ENCODE measurements at regions not wholly inside any gene's neighbourhood (a gene's known extent, or its start where the extent isn't known, plus 50 kb on each side); places are given as distances from the start of the nearest gene placed in this dataset.

GRCh38 chr2:18265614-18266586 lies 294.6 kb downstream of the RDH14 start:
- no peak overlapping the region for H4K5ac ChIP-seq (ENCODE audit: low read length)
- no peak overlapping the region for H3K9ac ChIP-seq (ENCODE audit: low read length)
- DNase-seq = peak; percentile 14
- no peak overlapping the region for H3K4me3 ChIP-seq (ENCODE audit: low read length)
- no peaks in the 10 kb centered on the region for H3K27me3 ChIP-seq (ENCODE audit: insufficient read depth, low read length, poor library complexity)
- no peak overlapping the region for H2AK5ac ChIP-seq (ENCODE audit: low read length)
- no peak overlapping the region for H3K18ac ChIP-seq (ENCODE audit: low read length)
- no peak overlapping the region for H2BK15ac ChIP-seq (replicated peaks; ENCODE audit: low read depth)
- H3K23ac ChIP-seq (ENCODE audit: low read length) = no peak overlapping the region
- no peak overlapping the region for H3K56ac ChIP-seq (ENCODE audit: low read length)
- no CpG with 5 or more reads among the region's 7 CpGs for WGBS (ENCODE audit: extremely low coverage, insufficient coverage, low lambda C conversion rate)
- no peak overlapping the region for H3K4me2 ChIP-seq (ENCODE audit: low read length)
- H2BK120ac ChIP-seq (ENCODE audit: low read depth, low read length) = no peak overlapping the region
- H4K8ac ChIP-seq (ENCODE audit: low read depth, low read length) = no peak overlapping the region
- no peak overlapping the region for H2BK5ac ChIP-seq (ENCODE audit: low read length)
- H3K79me1 ChIP-seq (ENCODE audit: low read length) = no peaks in the 10 kb centered on the region
- H3K79me2 ChIP-seq (ENCODE audit: control insufficient read depth, insufficient read depth, low read length) = no peaks in the 10 kb centered on the region
- H3K27ac ChIP-seq (ENCODE audit: low read depth, low read length) = no peak overlapping the region
- no peaks in the 10 kb centered on the region for H3K36me3 ChIP-seq (ENCODE audit: control insufficient read depth, insufficient read depth, low read length)
- no peak overlapping the region for H3K4ac ChIP-seq (ENCODE audit: low read depth, low read length)
- no peaks in the 10 kb centered on the region for H3K4me1 ChIP-seq (ENCODE audit: control insufficient read depth, low read depth, low read length)

GRCh38 chr2:18262601-18263000 lies 297.9 kb downstream of the RDH14 start:
- Histone ChIP-seq H2BK15ac (replicated peaks; ENCODE audit: low read depth) (no peak overlapping the region), H4K8ac (ENCODE audit: low read depth, low read length) (no peak overlapping the region), H3K4ac (ENCODE audit: low read depth, low read length) (no peak overlapping the region), H3K56ac (ENCODE audit: low read length) (no peak overlapping the region), H3K18ac (ENCODE audit: low read length) (no peak overlapping the region), H2AK5ac (ENCODE audit: low read length) (no peak overlapping the region), H3K79me2 (ENCODE audit: control insufficient read depth, insufficient read depth, low read length) (no peaks in the 10 kb centered on the region), H3K4me2 (ENCODE audit: low read length) (no peak overlapping the region), H3K4me1 (ENCODE audit: control insufficient read depth, low read depth, low read length) (no peaks in the 10 kb centered on the region), H3K27ac (ENCODE audit: low read depth, low read length) (no peak overlapping the region), H3K9ac (ENCODE audit: low read length) (no peak overlapping the region), H4K5ac (ENCODE audit: low read length) (no peak overlapping the region), H2BK5ac (ENCODE audit: low read length) (no peak overlapping the region), H2BK120ac (ENCODE audit: low read depth, low read length) (no peak overlapping the region), H3K36me3 (ENCODE audit: control insufficient read depth, insufficient read depth, low read length) (no peaks in the 10 kb centered on the region), H3K23ac (ENCODE audit: low read length) (no peak overlapping the region), H3K4me3 (ENCODE audit: low read length) (no peak overlapping the region), H3K27me3 (ENCODE audit: insufficient read depth, low read length, poor library complexity) (no peaks in the 10 kb centered on the region), H3K79me1 (ENCODE audit: low read length) (no peaks in the 10 kb centered on the region)
- no peak for DNase-seq
- WGBS (ENCODE audit: extremely low coverage, insufficient coverage, low lambda C conversion rate) = no CpG with 5 or more reads among the region's 4 CpGs

GRCh38 chr2:18253686-18254197 lies 306.7 kb downstream of the RDH14 start:
- Histone ChIP-seq H3K23ac (ENCODE audit: low read length) (no peak overlapping the region), H2BK15ac (replicated peaks; ENCODE audit: low read depth) (no peak overlapping the region), H2AK5ac (ENCODE audit: low read length) (no peak overlapping the region), H3K4me1 (ENCODE audit: control insufficient read depth, low read depth, low read length) (no peaks in the 10 kb centered on the region), H3K4ac (ENCODE audit: low read depth, low read length) (no peak overlapping the region), H4K5ac (ENCODE audit: low read length) (no peak overlapping the region), H3K27me3 (ENCODE audit: insufficient read depth, low read length, poor library complexity) (no peaks in the 10 kb centered on the region), H2BK120ac (ENCODE audit: low read depth, low read length) (no peak overlapping the region), H3K36me3 (ENCODE audit: control insufficient read depth, insufficient read depth, low read length) (no peaks in the 10 kb centered on the region), H3K79me1 (ENCODE audit: low read length) (no peaks in the 10 kb centered on the region), H3K4me3 (ENCODE audit: low read length) (no peak overlapping the region), H4K8ac (ENCODE audit: low read depth, low read length) (no peak overlapping the region), H3K56ac (ENCODE audit: low read length) (no peak overlapping the region), H3K79me2 (ENCODE audit: control insufficient read depth, insufficient read depth, low read length) (no peaks in the 10 kb centered on the region), H3K18ac (ENCODE audit: low read length) (no peak overlapping the region), H3K9ac (ENCODE audit: low read length) (no peak overlapping the region), H2BK5ac (ENCODE audit: low read length) (no peak overlapping the region), H3K27ac (ENCODE audit: low read depth, low read length) (no peak overlapping the region), H3K4me2 (ENCODE audit: low read length) (no peak overlapping the region)
- no CpG with 5 or more reads among the region's 5 CpGs for WGBS (ENCODE audit: extremely low coverage, insufficient coverage, low lambda C conversion rate)
- peak; percentile 58 for DNase-seq

- Histone ChIP-seq H3K23ac (ENCODE audit: low read length) (no peak overlapping the region), H2BK5ac (ENCODE audit: low read length) (no peak overlapping the region), H3K4me3 (ENCODE audit: low read length) (no peak overlapping the region), H3K79me2 (ENCODE audit: control insufficient read depth, insufficient read depth, low read length) (no peaks in the 10 kb centered on the region), H3K4ac (ENCODE audit: low read depth, low read length) (no peak overlapping the region), H3K56ac (ENCODE audit: low read length) (no peak overlapping the region), H3K4me1 (ENCODE audit: control insufficient read depth, low read depth, low read length) (no peaks in the 10 kb centered on the region), H3K18ac (ENCODE audit: low read length) (no peak overlapping the region), H2BK120ac (ENCODE audit: low read depth, low read length) (no peak overlapping the region), H3K36me3 (ENCODE audit: control insufficient read depth, insufficient read depth, low read length) (no peaks in the 10 kb centered on the region), H3K9ac (ENCODE audit: low read length) (no peak overlapping the region), H3K27me3 (ENCODE audit: insufficient read depth, low read length, poor library complexity) (no peaks in the 10 kb centered on the region), H3K4me2 (ENCODE audit: low read length) (no peak overlapping the region), H4K5ac (ENCODE audit: low read length) (no peak overlapping the region), H3K27ac (ENCODE audit: low read depth, low read length) (no peak overlapping the region), H2AK5ac (ENCODE audit: low read length) (no peak overlapping the region), H2BK15ac (replicated peaks; ENCODE audit: low read depth) (no peak overlapping the region), H4K8ac (ENCODE audit: low read depth, low read length) (no peak overlapping the region), H3K79me1 (ENCODE audit: low read length) (no peaks in the 10 kb centered on the region)
- WGBS (ENCODE audit: extremely low coverage, insufficient coverage, low lambda C conversion rate) = no CpG with 5 or more reads among the region's 2 CpGs
- no peak for DNase-seq
Observed at GRCh38 chr2:18251486-18251885, 309.0 kb downstream of the RDH14 start.

GRCh38 chr2:18247282-18248110 lies 313.0 kb downstream of the RDH14 start:
- WGBS (ENCODE audit: extremely low coverage, insufficient coverage, low lambda C conversion rate) = no CpG with 5 or more reads among the region's 7 CpGs
- H3K27me3 ChIP-seq (ENCODE audit: insufficient read depth, low read length, poor library complexity) = no peaks in the 10 kb centered on the region
- no peak overlapping the region for H3K4ac ChIP-seq (ENCODE audit: low read depth, low read length)
- no peak overlapping the region for H3K56ac ChIP-seq (ENCODE audit: low read length)
- H2BK15ac ChIP-seq (replicated peaks; ENCODE audit: low read depth) = no peak overlapping the region
- no peak overlapping the region for H2BK120ac ChIP-seq (ENCODE audit: low read depth, low read length)
- H3K4me1 ChIP-seq (ENCODE audit: control insufficient read depth, low read depth, low read length) = no peaks in the 10 kb centered on the region
- H3K79me1 ChIP-seq (ENCODE audit: low read length) = no peaks in the 10 kb centered on the region
- no peak overlapping the region for H3K23ac ChIP-seq (ENCODE audit: low read length)
- H3K36me3 ChIP-seq (ENCODE audit: control insufficient read depth, insufficient read depth, low read length) = no peaks in the 10 kb centered on the region
- H3K4me3 ChIP-seq (ENCODE audit: low read length) = no peak overlapping the region
- H4K5ac ChIP-seq (ENCODE audit: low read length) = no peak overlapping the region
- H4K8ac ChIP-seq (ENCODE audit: low read depth, low read length) = no peak overlapping the region
- H3K27ac ChIP-seq (ENCODE audit: low read depth, low read length) = no peak overlapping the region
- H2AK5ac ChIP-seq (ENCODE audit: low read length) = no peak overlapping the region
- no peak overlapping the region for H3K18ac ChIP-seq (ENCODE audit: low read length)
- no peak for DNase-seq
- no peak overlapping the region for H2BK5ac ChIP-seq (ENCODE audit: low read length)
- H3K9ac ChIP-seq (ENCODE audit: low read length) = no peak overlapping the region
- H3K79me2 ChIP-seq (ENCODE audit: control insufficient read depth, insufficient read depth, low read length) = no peaks in the 10 kb centered on the region
- H3K4me2 ChIP-seq (ENCODE audit: low read length) = no peak overlapping the region

All from mesendoderm (in vitro differentiated cells).